ENCODE measurements at regions not wholly inside any gene's neighbourhood (a gene's known extent, or its start where the extent isn't known, plus 50 kb on each side); places are given as distances from the start of the nearest gene placed in this dataset.
"Not testable (repeated sequence)": the region's sequence is repeated elsewhere in the genome, so short reads cannot be mapped to it uniquely, and the experiment has no call there.

DNA sequence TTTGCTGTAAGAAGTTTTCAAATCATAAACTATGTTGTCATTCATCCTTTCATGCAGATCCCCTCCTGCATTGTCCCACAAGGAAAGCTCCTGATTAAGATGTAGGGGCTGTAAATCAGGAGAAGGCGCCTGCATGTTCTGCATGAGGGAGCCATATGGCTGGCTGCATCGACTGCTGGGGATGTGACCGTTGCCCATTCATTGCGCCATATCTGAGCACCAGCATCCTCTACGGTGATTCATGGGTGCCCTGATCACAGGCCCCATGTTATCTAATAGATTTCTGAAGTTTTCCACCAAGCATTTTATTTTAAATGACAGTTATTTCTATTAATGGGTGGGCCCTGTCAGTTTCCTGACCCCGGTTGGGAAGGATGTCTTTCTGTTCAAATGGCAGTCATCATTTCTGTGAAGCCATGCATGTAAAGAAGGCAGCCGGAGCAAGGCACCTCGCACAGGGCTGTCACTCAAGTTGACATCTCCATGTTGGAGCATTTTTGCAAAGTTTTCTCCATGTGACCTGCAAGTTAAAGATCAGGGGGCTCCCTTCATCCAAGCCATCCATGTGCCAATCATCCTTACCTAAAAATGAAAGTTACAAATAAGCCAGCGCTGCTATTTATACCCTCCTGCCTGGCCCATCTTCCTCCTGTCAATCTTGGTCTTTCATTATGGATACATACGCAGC, 128.8 kb downstream of the TEX36 start:
- no peak for DNase-seq

DNA sequence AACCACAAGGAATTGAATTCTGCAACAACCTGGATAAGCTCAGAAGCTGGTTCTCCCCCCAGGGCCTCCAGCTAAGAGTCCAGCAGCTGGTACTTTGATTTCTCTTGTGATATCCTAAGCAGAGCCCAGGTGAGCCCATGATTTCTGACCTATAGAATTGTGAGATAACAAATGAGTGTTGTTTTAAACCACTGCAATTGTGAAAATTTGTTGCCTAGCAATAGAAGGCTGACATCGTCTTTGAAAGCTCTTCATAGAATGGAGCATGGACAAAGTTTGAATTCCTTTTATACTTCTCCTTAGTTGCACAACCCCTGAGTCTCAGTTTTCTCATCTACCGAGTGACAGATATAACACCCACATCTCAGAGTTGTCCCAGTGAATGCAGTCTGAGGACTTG, 129.9 kb downstream of the TEX36 start:
- DNase-seq: no peak

DNA sequence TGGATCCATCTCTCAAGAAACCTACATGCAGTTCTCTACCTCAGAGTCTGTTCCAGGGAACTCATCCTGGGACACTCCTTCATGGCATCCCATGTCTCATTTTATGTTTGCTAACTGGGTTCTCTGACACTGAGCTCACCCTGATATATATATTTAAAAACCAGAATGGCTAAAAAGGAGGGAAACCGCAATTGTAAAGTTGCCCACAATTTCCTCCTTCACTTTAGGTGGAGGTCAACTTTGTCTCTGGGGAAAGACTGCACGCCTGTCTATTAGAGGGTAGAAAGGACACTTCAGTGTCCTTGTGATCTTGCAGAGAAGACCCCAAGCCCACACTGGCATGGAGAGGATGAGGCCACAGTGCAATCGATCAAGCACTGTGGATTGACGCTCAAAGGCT, 131.7 kb downstream of the TEX36 start:
- DNase-seq: no peak

DNA sequence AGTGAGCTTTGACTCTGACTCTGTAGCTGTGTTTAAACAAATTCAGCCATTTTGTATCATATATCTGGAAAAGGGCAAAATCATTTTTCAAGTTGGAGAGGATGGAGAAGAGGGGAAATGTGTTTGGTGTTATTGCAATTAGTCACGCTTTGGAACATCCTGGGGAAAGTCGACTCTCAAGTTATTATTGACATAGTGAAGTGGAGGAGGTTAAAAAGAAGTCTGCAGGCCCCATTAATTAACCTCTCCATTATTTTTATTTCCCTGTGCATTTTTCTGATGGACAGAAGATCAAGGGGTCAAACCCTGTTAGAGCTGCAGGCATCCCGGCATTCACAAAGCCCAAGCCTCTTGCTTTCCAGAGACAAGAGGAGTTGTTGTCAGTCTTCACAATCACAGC, 132.6 kb downstream of the TEX36 start:
- DNase-seq: no peak

DNA sequence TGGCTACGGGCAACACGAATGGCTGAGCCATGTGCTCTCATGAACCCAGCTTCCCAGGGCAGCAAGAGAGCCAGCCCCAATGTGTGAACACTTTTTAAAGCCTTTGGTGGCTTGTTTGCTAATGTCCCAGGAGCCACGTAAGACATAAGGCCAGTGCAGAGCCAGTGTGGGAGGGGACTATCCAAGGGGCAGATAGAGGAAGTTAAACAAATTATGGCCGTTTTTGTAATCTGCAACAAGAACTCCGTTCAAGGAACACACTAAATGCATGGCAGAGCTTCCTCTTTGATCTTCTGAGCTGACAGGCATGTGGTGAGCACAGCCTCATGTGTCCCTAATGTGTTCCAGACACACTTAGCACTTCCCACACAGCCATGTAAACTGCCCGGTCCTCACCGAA, 133.3 kb downstream of the TEX36 start:
- no peak for DNase-seq

DNA sequence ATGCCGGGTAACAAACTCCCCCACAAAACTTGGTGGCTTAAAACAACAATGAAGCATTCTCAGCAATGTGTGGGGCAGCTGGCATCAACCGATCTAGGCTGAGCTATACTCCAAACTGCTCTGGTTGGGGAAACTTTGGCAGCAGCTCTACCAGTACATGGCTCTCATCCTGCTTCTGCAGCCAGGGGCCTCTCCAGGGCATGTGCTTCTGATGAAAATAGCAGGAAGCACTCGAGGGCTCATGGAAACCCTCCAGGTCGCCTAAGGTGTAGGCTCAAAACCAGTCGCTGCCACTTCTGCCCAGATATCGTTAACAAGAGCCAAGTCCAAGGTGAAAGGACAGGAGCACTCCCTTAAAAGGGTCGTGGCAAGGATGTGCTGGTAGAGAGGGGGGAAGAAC, 134.1 kb downstream of the TEX36 start:
- no peak for DNase-seq

DNA sequence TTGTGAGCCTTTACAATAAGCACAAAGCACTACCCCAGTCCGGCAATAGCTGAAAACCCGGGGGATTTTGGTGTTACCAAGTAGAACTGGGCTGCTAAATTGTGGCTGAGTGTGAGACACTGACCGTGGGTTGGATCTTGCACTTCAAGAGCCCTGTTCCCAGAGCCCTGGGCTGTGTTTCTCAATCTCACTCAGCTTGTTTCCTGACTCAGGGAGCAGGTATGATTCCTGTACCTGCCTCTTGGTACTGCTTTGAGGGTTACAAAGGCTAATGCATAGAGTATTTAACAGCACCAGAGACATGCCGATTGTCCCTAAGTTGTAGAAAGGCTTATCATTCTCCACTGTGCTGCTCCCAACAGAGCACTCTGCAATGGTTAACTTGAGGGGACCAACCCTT, 134.6 kb downstream of the TEX36 start:
- DNase-seq: no peak

DNA sequence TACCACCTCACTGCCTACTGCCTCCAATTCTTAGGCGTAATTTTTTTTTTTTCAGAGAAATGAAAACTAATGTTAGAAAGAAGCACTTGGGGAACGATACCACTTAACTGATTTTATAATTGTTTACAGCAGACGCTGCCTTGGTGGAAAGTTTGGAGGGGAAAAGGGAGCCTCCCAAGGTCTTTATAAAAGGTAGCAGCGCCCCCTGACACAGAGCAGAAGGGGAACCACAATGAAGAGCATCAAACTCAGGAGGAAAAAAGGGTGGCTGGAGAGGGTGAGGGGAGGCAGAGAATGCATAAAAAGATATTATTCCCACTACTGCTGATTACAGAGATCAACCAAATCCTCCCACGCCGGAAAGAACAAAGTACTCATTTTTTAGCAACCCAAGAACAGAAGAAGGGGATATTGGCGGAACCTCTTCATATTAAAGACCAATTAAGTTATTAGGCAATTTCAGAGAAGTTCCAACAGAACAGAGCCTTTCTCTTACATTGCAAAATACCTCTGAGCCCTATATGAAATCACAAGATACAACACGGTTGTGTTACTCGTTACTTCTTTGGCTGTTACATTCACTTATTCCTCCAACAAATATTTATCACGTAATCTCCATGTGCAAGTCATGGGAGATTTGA, 135.8 kb downstream of the TEX36 start:
- no peak for DNase-seq

DNA sequence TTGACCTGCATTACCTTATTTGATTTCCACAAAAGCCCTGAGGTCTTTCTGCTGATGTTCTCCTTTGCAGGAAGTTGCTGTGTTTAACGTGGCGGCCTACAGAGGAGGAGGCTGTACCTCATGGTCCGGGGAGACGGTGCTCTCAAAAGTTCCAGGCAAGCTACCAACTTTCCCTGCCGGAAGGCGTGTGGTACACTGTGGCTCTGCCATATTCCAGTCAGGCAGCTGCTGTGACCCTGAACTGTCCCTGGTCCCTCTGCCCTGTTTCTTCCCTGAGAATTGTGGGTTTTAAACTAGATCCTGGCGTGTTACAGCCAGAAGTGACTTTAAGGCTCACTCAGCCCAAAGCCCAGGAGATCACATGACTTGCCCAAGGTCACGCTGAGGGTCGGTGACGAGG, 139.2 kb downstream of the TEX36 start:
- DNase-seq: no peak

DNA sequence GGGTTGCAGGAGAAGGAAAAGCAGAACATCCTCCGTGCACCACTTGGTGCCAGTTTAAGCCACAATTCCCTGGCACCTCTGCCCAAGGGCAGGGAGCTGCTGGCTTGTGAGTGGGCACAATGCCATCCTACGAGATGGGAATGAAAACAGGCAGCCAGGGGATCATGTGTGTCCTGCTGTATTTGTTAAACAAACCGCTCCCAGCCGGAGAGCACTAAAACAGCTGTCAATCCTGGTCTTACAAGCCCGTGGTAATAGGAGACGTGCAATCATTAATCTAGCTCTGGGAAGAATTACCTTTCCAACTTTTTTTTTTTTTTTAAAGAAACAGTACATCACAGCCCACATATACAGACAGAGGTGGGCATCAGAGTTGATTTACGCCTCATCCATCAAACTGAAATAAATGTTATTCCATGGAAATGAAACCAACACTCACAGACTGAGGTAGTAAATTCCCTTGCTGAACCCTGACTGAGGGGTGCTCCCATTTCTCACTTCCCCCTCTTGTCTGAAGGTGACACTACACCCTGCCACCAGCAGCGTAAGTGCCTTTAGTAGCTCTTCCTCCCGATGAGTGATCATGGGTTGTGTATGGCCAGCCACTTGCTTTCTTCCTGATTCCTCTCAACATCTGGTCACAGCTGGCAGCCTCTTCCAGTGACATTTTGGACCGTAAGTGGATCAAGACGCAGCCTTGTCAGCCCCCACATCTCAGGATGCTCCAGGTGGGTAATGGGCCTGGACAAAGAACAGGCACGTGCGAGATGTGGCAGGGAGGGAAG, 143.8 kb downstream of the TEX36 start:
- no peak for DNase-seq

DNA sequence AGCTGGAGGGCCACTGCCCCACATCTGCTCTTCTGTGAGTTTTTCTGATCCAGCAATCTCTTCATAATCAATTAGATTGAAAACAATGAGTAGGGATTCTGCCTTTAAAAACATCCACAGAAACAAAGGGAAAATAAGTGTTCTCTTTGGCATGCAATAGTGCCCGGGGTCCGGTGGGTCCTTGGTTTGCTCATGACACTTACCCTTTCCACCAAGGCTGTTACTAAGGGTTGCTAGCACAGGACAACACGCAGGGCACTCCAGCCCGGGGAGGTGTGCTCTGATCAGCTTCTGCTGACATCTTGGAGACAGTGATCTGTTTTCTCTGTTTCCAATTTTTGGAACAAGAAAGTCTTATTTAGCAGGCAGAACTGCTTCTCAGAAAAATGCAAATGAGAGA, 146.7 kb downstream of the TEX36 start:
- DNase-seq: no peak

DNA sequence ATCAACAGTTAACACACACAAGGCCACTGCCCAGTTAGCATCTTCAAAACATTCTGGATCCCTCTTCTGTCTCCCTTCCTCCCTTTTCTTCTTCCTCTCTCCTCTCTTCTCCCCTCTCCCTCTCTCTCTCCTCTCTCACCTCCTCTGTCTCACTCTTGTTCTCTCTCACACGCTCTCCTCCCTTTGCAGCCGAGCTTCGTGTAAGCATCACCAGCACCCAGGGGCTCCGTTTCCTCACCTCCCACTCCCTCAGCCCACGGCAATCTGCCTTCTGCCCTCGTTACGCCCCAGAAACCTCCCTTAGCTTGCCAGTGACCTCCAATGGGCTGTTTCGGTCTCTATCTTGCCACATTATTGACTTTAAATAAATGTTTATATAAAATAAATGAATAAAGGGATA, 147.4 kb downstream of the TEX36 start:
- no peak for DNase-seq

DNA sequence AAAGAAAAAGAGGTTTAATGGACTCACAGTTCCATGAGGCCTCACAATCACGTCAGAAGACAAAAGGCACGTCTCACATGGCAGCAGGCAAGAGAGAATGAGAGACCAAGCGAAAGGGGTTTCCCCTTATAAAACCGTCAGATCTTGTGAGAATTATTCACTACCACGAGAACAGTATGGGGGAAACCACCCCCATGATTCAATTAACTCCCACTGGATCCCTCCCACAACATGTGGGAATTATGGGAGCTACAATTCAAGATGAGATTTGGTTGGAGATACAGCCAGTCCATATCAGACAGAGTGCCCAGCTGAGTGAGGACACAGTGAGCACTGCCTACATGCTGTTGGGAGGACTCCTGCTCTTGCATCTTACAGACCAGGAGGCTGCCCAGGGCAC, 148.4 kb downstream of the TEX36 start:
- no peak for DNase-seq

DNA sequence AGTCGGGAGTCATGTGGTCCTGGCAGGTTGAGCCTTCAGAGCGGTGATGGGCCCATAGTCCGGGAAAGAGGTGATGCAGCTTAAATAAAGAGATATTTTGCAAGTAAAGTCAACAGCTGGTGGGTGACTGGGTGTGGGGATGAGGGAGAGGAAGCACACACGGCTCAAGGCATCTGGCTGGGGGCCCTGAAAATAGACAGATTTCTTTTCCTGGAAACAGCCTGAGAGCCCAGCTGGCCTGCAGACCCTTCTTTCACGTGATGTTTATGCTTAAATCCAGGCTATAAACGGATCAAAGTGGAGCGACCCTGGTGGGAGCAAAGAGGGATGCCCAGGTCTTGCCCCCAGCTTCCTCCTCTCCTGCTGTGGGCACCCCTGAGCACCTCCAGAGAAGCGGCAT, 149.1 kb downstream of the TEX36 start:
- no peak for DNase-seq

DNA sequence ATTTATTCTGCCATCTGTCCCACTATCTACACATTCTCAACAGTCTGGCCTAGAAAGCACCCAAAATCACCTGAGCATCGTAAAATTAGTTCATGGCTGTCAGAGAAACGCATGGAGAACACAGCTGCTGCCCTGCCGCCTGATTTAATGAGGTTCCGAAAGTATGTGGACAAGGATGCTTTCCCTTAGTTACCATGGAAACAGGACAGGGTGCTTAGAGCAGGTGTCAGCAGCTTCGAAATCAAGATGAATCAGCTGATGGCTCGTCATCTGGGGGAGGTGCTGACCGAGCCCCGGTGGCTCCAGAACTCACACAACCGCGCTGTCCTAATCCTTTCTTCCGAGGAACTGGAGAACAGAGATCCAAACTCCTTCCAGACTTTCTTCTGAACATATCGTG, 151.5 kb downstream of the TEX36 start:
- DNase-seq: no peak

DNA sequence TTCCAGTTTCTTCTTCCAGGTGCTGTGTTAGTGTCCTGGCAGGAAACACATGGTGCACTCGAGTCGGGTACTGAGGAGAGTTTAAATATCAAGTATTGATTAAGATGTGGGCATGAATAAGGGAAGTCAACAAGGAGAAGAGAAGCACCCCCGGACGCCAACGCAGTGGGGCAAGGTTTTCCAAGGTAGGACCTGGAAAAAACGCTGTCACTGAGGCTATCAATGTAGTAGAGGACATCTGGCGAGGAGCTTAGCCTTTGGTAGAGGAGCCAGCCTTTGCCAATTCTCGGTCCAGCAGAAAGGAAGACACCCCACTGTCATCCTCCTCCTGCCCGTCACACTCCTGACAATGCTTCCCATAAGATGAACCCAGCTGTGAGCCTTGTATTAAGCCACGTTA, 159.6 kb downstream of the TEX36 start:
- no peak for DNase-seq

DNA sequence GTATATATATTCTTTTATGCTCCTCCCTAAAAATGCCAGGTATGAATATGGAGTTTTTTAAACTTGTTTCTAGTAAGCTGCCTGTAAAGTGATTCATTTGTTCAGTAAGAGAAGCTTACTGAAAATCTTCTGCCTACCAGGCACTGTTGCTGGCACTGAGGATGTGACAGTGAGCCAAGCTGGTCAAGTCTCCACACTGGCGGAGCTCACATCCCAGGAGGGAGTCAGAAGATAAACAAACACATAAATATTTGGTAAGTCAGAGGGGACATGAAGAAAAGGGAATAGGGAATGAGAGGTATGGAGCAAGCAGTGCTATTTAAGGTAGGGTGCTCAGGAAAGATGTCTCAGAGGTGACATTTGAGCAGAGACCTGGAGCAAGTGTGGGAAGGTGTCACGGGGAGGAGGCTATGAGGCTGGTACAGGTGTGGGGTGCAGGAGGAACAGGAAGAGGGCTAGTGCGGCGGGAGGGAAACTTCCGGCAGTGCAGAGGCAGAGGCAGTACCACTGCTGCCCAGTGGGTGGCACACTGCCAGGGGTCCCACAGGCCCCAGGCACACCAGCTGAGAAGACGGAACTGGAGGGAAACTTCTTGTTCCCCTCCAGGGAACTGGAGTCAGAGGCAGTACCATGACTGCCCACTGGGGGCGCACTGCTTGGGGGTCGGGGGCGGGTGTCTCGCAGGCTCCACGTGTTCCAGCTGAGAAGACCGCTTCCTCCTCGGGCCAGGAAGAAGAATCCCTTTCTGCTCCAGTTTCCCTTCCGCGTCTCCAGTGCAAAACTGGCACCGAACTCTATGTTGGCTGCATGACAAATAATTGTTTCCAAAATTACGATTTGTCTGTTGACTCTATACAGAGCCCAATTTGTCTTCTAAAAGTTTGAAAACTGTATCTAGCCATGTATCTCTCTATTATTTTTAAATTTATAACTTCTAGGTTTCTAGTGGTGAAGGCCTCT, 161.0 kb downstream of the TEX36 start:
- DNase-seq: peak; percentile 9

DNA sequence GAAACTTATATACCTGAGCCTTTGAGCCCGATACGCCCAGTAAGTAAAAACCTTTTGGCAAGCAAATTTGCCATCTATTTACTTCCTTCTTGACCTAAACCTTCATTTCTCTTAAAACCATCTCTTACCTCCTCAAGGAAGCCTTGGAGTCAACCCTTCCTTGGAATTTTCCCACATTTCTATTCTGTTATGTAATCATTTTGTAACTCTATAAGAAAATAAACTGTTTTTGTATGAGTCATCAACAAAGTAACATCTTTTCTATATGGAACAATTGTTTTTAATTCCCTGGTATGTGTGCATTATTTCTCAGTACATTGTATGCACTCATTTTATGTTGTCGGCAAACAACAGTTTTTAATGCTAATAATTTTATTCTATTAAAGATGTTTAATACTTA, 162.0 kb downstream of the TEX36 start:
- no peak for DNase-seq

DNA sequence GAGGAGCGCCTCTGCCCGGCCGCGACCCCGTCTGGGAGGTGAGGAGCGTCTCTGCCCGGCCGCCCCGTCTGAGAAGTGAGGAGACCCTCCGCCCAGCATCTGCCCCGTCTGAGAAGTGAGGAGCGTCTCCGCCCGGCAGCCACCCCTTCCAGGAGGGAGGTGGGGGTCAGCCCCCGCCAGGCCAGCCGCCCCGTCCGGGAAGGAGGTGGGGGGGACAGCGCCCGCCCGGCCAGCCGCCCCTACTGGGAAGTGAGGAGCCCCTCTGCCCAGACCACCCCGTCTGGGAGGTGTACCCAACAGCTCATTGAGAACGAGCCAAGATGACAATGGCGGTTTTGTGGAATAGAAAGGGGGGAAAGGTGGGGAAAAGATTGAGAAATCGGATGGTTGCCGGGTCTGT, 164.6 kb downstream of the TEX36 start:
- not testable (repeated sequence) for DNase-seq

DNA sequence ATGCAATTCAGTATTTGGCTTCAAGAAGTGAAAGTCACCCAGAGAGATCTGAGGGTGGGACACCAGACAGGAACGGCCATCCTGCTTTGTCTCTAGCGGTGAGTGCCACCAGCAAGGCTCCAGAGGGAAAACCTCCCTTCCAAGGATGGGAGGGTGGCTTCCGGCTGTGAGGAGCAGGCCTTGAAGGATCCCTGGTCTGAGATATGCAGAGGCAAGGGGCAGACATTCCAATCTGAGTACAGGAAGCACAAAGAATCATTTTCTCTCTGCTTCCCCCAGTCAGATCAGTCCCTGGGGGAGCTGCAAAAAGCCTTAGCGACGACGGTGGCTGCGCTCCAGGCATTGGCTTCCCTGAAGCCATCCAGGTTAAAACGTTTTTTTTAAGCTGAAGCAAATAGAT, 167.4 kb downstream of the TEX36 start:
- DNase-seq: no peak

DNA sequence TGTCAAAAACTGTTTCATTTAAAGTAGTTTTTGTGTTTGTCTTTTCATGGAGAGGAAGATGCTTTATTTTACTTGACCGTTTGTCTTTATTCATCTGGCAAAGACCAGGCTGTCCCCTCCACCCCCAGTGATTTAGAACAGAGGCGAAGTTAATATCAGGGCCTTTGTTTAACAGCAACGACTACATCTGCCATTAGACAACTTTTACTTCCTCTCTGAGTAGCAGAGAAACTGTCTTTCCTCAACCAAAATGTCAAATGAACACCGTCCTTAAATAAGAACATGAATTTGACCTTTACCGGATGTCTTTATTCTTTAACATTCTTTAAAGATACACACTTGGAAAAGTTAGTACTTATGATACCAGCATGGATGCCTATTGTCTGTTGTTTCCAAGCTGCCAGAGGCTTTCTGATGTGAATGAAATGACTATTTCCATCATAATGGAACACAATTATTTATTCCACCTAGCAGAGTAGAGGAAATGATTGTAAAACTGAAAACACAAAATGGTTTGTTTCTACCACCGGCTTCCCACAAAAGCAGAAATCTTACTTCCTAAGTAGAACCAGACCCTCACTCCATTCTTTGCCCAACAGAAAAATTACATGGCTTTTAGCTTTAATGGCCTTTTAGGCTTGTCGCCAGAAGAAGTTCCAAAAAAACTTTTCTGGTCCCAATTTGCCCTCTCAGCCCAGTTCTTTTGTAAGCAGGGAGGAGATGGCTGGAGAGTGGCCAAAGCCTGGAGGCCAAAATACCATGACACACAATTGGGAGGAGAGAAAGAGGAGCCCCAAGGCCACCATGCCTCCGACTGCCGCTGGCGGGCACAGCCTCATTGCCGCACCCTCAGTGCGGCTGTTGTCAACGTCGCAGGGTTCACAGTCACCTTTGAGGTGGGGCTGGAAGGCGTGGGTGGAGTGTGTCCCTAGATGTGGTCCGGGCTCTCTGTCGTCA, 168.5 kb downstream of the TEX36 start:
- DNase-seq: no peak
